ENCODE measurements at regions not wholly inside any gene's neighbourhood (a gene's known extent, or its start where the extent isn't known, plus 50 kb on each side); places are given as distances from the start of the nearest gene placed in this dataset.
A peak's percentile ranks its signal among the peaks of the same experiment; 100 is the strongest.

DNA sequence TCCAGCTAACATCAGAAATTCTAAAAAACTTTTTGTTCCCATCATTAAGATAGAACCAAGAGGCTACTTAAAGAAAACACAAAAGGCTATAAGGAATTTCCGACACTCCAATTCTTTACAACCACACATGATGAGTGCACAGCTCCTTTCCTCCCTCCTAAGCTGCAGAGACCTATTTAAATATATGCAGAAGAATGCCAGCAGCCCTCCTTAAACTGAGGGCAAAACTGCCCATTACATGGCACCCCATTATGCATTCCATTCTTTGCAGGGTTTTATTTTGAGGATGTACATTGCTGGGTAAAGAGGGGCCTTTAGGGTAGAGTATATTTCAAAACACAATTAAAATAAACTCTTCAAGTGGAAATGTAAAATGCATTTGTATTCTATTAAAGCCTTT, 502.9 kb downstream of the RASEF start:
- H3K27ac ChIP-seq (ENCODE audit: low read depth, low read length, severe bottlenecking) = peak overlapping the region; percentile 52

DNA sequence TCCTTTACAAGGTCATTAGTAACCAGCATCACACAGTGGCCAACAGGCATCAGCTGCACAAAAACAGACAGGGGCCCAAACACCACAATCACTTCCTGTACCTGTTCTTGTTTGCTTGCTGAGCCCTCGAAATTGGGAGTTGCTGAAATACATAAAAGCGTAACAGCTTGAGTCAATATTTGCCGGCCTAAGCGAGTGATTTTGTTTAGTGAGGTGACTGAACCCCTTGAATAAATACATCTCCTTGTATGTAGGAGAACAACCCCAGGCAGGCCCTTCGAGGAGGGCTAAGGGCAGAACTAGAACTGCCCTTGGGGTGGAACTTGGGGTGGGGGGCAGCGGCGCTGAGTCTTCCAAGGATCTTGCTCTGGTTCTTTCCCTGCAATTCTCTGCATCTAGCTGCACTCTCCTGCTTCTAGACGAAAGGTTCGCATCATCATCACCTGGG, 502.5 kb downstream of the RASEF start:
- H3K9me3 ChIP-seq (ENCODE audit: control insufficient read depth, low read length) = peaks cover 4% of the 10 kb centered on the region
- H3K4me3 ChIP-seq (ENCODE audit: extremely low read depth, insufficient read depth, low read length, poor library complexity, severe bottlenecking) = no peak overlapping the region
- 90 to 100% methylated on average over 2 to 6 of the region's 9 CpGs for WGBS, 2 experiments (ENCODE audit: insufficient coverage in 2 of 2)
- no peaks in the 10 kb centered on the region for H3K36me3 ChIP-seq (ENCODE audit: control insufficient read depth, insufficient read depth, low read length)
- H3K4me1 ChIP-seq (ENCODE audit: control insufficient read depth, insufficient read depth, low read length, poor library complexity, severe bottlenecking) = peaks cover 25% of the 10 kb centered on the region
- no peak overlapping the region for H3K27ac ChIP-seq (ENCODE audit: low read depth, low read length, severe bottlenecking)

More for the DNA sequence above, 502.9 kb downstream of the RASEF start:
- WGBS, 2 experiments (ENCODE audit: insufficient coverage in 2 of 2) = 80 to 100% methylated on average over 1 of the region's 1 CpG
- Histone ChIP-seq H3K4me3 (ENCODE audit: extremely low read depth, insufficient read depth, low read length, poor library complexity, severe bottlenecking) (no peak overlapping the region), H3K9me3 (ENCODE audit: control insufficient read depth, low read length) (peaks cover 4% of the 10 kb centered on the region), H3K36me3 (ENCODE audit: control insufficient read depth, insufficient read depth, low read length) (no peaks in the 10 kb centered on the region), H3K4me1 (ENCODE audit: control insufficient read depth, insufficient read depth, low read length, poor library complexity, severe bottlenecking) (peaks cover 29% of the 10 kb centered on the region)

- H3K9me3 ChIP-seq (ENCODE audit: control insufficient read depth, low read length) = peaks cover 4% of the 10 kb centered on the region
- H3K36me3 ChIP-seq (ENCODE audit: control insufficient read depth, insufficient read depth, low read length) = no peaks in the 10 kb centered on the region
- WGBS, 2 experiments (ENCODE audit: insufficient coverage in 2 of 2) = 89 to 96% methylated on average over 2 of the region's 2 CpGs
These were observed 499.8 kb downstream of the RASEF start for GRCh38 chr9:82563094-82563493.

DNA sequence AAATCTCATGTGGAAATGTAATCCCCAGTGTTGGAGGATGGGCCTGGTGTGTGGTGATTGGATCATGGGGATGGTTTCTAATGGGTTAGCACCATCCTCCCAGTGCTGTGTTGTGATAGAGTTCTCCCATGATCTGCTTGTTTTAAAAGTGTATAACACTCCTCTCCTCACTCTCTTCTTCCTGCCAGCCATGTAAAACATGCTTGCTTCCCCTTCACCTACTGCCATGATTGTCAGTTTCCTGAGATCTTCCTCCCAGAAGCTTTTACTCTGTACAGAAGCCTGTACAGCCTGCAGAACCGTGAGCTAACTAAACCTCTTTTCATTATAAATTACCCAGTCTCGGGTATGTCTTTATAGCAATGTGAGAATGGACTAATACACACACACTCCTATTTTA, 499.1 kb downstream of the RASEF start:
- Histone ChIP-seq H3K27ac (ENCODE audit: low read depth, low read length, severe bottlenecking) (no peak overlapping the region), H3K9me3 (ENCODE audit: control insufficient read depth, low read length) (peaks cover 4% of the 10 kb centered on the region), H3K4me1 (ENCODE audit: control insufficient read depth, insufficient read depth, low read length, poor library complexity, severe bottlenecking) (peaks cover 17% of the 10 kb centered on the region), H3K4me3 (ENCODE audit: extremely low read depth, insufficient read depth, low read length, poor library complexity, severe bottlenecking) (no peak overlapping the region), H3K36me3 (ENCODE audit: control insufficient read depth, insufficient read depth, low read length) (no peaks in the 10 kb centered on the region)
- 100% methylated on average over 1 of the region's 2 CpGs; no CpG with 5 or more reads in 1 of the 2 experiments for WGBS, 2 experiments (ENCODE audit: insufficient coverage in 2 of 2)

More at GRCh38 chr9:82563094-82563493, 499.8 kb downstream of the RASEF start:
- H3K27ac ChIP-seq (ENCODE audit: low read depth, low read length, severe bottlenecking) = no peak overlapping the region
- H3K4me1 ChIP-seq (ENCODE audit: control insufficient read depth, insufficient read depth, low read length, poor library complexity, severe bottlenecking) = peaks cover 19% of the 10 kb centered on the region
- H3K4me3 ChIP-seq (ENCODE audit: extremely low read depth, insufficient read depth, low read length, poor library complexity, severe bottlenecking) = no peak overlapping the region

DNA sequence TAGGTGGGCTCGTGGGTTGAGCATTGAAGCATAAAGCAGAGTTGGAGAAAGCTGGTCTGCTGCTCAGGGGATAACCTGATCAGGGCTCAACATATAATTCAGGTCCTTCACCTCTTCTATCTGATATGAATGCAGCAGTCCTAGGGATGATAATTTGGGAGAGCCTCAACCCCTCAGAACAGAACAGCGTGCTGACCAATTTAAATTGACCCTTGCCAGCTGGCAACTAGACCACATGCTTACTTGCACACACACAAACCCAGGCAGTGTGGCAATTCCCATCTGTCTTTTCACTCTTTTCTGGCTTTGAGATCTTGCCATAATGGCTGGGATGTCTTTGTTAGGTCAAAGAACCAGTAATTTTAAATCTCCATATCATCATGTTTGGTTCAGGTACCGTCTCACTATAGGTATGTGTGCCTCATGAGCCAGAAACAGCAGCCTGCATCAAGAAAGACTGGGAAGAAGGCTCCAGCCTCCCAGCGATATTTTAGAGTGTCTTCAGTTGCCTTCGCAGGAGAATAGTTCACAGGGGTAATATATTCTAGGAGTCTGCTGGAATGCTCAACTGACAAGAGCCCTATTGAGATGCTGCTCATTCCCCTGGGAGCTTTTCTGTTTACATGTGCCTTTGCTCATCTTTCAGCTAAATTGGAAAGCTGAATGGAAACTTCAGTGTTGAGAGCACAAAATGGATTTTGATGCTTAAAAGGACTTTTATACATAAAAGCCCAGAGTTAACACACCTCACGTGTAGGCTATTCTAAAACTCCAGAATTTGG, 497.6 kb downstream of the RASEF start:
- Histone ChIP-seq H3K9me3 (ENCODE audit: control insufficient read depth, low read length) (peaks cover 4% of the 10 kb centered on the region), H3K27ac (ENCODE audit: low read depth, low read length, severe bottlenecking) (no peak overlapping the region), H3K4me1 (ENCODE audit: control insufficient read depth, insufficient read depth, low read length, poor library complexity, severe bottlenecking) (peaks cover 3% of the 10 kb centered on the region), H3K4me3 (ENCODE audit: extremely low read depth, insufficient read depth, low read length, poor library complexity, severe bottlenecking) (no peak overlapping the region), H3K36me3 (ENCODE audit: control insufficient read depth, insufficient read depth, low read length) (no peaks in the 10 kb centered on the region)
- 94 to 100% methylated on average over 2 to 3 of the region's 6 CpGs for WGBS, 2 experiments (ENCODE audit: insufficient coverage in 2 of 2)

- Histone ChIP-seq H3K4me1 (ENCODE audit: control insufficient read depth, insufficient read depth, low read length, poor library complexity, severe bottlenecking) (no peaks in the 10 kb centered on the region), H3K9me3 (ENCODE audit: control insufficient read depth, low read length) (peaks cover 4% of the 10 kb centered on the region), H3K27ac (ENCODE audit: low read depth, low read length, severe bottlenecking) (no peak overlapping the region), H3K36me3 (ENCODE audit: control insufficient read depth, insufficient read depth, low read length) (no peaks in the 10 kb centered on the region), H3K4me3 (ENCODE audit: extremely low read depth, insufficient read depth, low read length, poor library complexity, severe bottlenecking) (no peak overlapping the region)
- 50 to 100% methylated on average over 1 of the region's 3 CpGs for WGBS, 2 experiments (ENCODE audit: insufficient coverage in 2 of 2)
These were observed 495.0 kb downstream of the RASEF start for GRCh38 chr9:82567953-82568352.

- H3K9me3 ChIP-seq (ENCODE audit: control insufficient read depth, low read length) = no peaks in the 10 kb centered on the region
- no peaks in the 10 kb centered on the region for H3K36me3 ChIP-seq (ENCODE audit: control insufficient read depth, insufficient read depth, low read length)
- H3K4me3 ChIP-seq (ENCODE audit: extremely low read depth, insufficient read depth, low read length, poor library complexity, severe bottlenecking) = no peak overlapping the region
- no peaks in the 10 kb centered on the region for H3K4me1 ChIP-seq (ENCODE audit: control insufficient read depth, insufficient read depth, low read length, poor library complexity, severe bottlenecking)
- no peak overlapping the region for H3K27ac ChIP-seq (ENCODE audit: low read depth, low read length, severe bottlenecking)
These were observed 492.7 kb downstream of the RASEF start for GRCh38 chr9:82570226-82570625.

- no peaks in the 10 kb centered on the region for H3K4me1 ChIP-seq (ENCODE audit: control insufficient read depth, insufficient read depth, low read length, poor library complexity, severe bottlenecking)
- no peaks in the 10 kb centered on the region for H3K36me3 ChIP-seq (ENCODE audit: control insufficient read depth, insufficient read depth, low read length)
- no peak overlapping the region for H3K27ac ChIP-seq (ENCODE audit: low read depth, low read length, severe bottlenecking)
- no peak overlapping the region for H3K4me3 ChIP-seq (ENCODE audit: extremely low read depth, insufficient read depth, low read length, poor library complexity, severe bottlenecking)
- H3K9me3 ChIP-seq (ENCODE audit: control insufficient read depth, low read length) = no peaks in the 10 kb centered on the region
These were observed 491.4 kb downstream of the RASEF start for GRCh38 chr9:82571540-82571939.

DNA sequence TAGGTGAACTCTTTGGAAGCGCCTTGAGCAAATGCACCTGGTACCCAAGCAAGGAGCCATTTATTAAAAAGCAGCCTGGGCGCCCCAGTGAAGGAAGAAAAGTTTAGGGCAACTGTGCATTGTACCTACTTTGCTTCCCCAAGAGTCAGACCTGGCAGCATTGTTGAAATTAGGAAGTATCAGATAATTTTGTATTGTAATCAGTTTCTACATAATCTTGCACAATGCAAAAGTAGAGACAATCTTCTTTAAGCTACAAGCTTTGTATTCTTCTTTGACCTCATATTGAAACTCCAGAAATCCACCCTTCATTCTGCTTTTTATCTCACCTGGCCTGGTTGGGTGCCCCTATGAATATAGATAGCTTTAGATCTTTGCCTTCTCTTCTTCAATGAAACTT, 490.8 kb downstream of the RASEF start:
- Histone ChIP-seq H3K4me1 (ENCODE audit: control insufficient read depth, insufficient read depth, low read length, poor library complexity, severe bottlenecking) (no peaks in the 10 kb centered on the region), H3K4me3 (ENCODE audit: extremely low read depth, insufficient read depth, low read length, poor library complexity, severe bottlenecking) (no peak overlapping the region), H3K9me3 (ENCODE audit: control insufficient read depth, low read length) (no peaks in the 10 kb centered on the region), H3K27ac (ENCODE audit: low read depth, low read length, severe bottlenecking) (no peak overlapping the region), H3K36me3 (ENCODE audit: control insufficient read depth, insufficient read depth, low read length) (no peaks in the 10 kb centered on the region)
- WGBS, 2 experiments (ENCODE audit: insufficient coverage in 2 of 2) = 83 to 90% methylated on average over 2 of the region's 2 CpGs

- Histone ChIP-seq H3K27ac (ENCODE audit: low read depth, low read length, severe bottlenecking) (no peak overlapping the region), H3K9me3 (ENCODE audit: control insufficient read depth, low read length) (peaks cover 3% of the 10 kb centered on the region), H3K36me3 (ENCODE audit: control insufficient read depth, insufficient read depth, low read length) (no peaks in the 10 kb centered on the region), H3K4me3 (ENCODE audit: extremely low read depth, insufficient read depth, low read length, poor library complexity, severe bottlenecking) (no peak overlapping the region), H3K4me1 (ENCODE audit: control insufficient read depth, insufficient read depth, low read length, poor library complexity, severe bottlenecking) (no peaks in the 10 kb centered on the region)
These were observed 488.0 kb downstream of the RASEF start for GRCh38 chr9:82574911-82575310.

- H3K9me3 ChIP-seq (ENCODE audit: control insufficient read depth, low read length) = peaks cover 3% of the 10 kb centered on the region
- peaks cover 4% of the 10 kb centered on the region for H3K4me1 ChIP-seq (ENCODE audit: control insufficient read depth, insufficient read depth, low read length, poor library complexity, severe bottlenecking)
- H3K27ac ChIP-seq (ENCODE audit: low read depth, low read length, severe bottlenecking) = no peak overlapping the region
- H3K4me3 ChIP-seq (ENCODE audit: extremely low read depth, insufficient read depth, low read length, poor library complexity, severe bottlenecking) = no peak overlapping the region
- no CpG with 5 or more reads among the region's 2 CpGs for WGBS, 2 experiments (ENCODE audit: insufficient coverage in 2 of 2)
- no peaks in the 10 kb centered on the region for H3K36me3 ChIP-seq (ENCODE audit: control insufficient read depth, insufficient read depth, low read length)
These were observed 482.0 kb downstream of the RASEF start for GRCh38 chr9:82580921-82581320.

Measured in mesodermal cell (in vitro differentiated cells).